ENCODE measurements at regions not wholly inside any gene's neighbourhood (a gene's known extent, or its start where the extent isn't known, plus 50 kb on each side); places are given as distances from the start of the nearest gene placed in this dataset.

- Histone ChIP-seq H3K79me2 (ENCODE audit: insufficient read depth, low read length) (no peaks in the 10 kb centered on the region), H3K36me3 (ENCODE audit: control insufficient read depth in 1 of 2, insufficient read depth in 2 of 2, low read length in 2 of 2) (no peaks in the 10 kb centered on the region), H3K4me2 (ENCODE audit: low read length) (no peak overlapping the region), H2AFZ (ENCODE audit: low read depth, low read length, poor library complexity, severe bottlenecking) (no peak overlapping the region), H3K9ac (ENCODE audit: low read length) (no peak overlapping the region), H3K4me3 (replicated peaks in 1 of 2; ENCODE audit: low read depth in 1 of 2, low read length in 2 of 2) (no peak overlapping the region), H3K9me2 (ENCODE audit: insufficient read depth) (no peaks in the 10 kb centered on the region), H3K27me3 (ENCODE audit: insufficient read depth, low read length) (0 out of 2 replicates have a peak, but pooled peaks cover 6% of the 10 kb centered on the region), H4K20me1 (ENCODE audit: insufficient read depth) (no peaks in the 10 kb centered on the region), H3K9me3 (ENCODE audit: control insufficient read depth in 1 of 2, insufficient read depth in 1 of 2, low read depth in 1 of 2, low read length in 2 of 2) (no peaks in the 10 kb centered on the region), H3K27ac (ENCODE audit: low read depth, low read length) (no peak overlapping the region), H3K4me1 (ENCODE audit: control insufficient read depth in 1 of 2, insufficient read depth in 2 of 2, low read length in 2 of 2) (no peaks in the 10 kb centered on the region)
- ChIA-PET POLR2A (no interaction called here), CTCF (no interaction called here), RAD21 (ENCODE audit: low non-redundant PET in 1 of 2, low total read pairs in 2 of 2, uncharacterized antibody in 2 of 2, unreplicated experiment in 2 of 2) (no interaction called here)
- ATAC-seq (no peak), DNase-seq (ENCODE audit: low read depth, low spot score) (no peak)
- intact Hi-C loops (cut with micrococcal nuclease), result no loop called here
- no TSS peak for BruUV-seq (replicated peaks)
- TF ChIP-seq ZFX (IDR thresholded peaks at IDR 0.05), result no peak
- TF ChIP-seq ATF3 (IDR thresholded peaks at IDR 0.05), result no peak
- TF ChIP-seq EZH2 (IDR thresholded peaks at IDR 0.05), result no peak
- TF ChIP-seq POLR2A (IDR thresholded peaks at IDR 0.05; ENCODE audit: borderline replicate concordance, extremely low read depth, insufficient read depth, insufficient read length), result no peak
- no peak for TF ChIP-seq JUND (IDR thresholded peaks at IDR 0.05)
- TF ChIP-seq CEBPB (IDR thresholded peaks at IDR 0.05; ENCODE audit: low read depth), result no peak
- TF ChIP-seq ZNF274 (IDR thresholded peaks at IDR 0.05; ENCODE audit: low read depth, low read length), result no peak
- TF ChIP-seq YY1 (IDR thresholded peaks at IDR 0.05; ENCODE audit: extremely low read depth, insufficient replicate concordance, low read depth, low read length), result no peak
Observed at GRCh38 chr5:169356811-169357210, 55.9 kb upstream of the SLIT3 start.

GRCh38 chr5:169356181-169356580, 55.2 kb upstream of the SLIT3 start:
- H3K4me3 ChIP-seq (replicated peaks in 1 of 2; ENCODE audit: low read depth in 1 of 2, low read length in 2 of 2), result no peak overlapping the region
- no peak overlapping the region for H3K4me2 ChIP-seq (ENCODE audit: low read length)
- peaks cover 0 to under 1% of the 10 kb centered on the region in 2 experiments; a peak in 2 of 4 replicates for H3K4me1 ChIP-seq (ENCODE audit: control insufficient read depth in 1 of 2, insufficient read depth in 2 of 2, low read length in 2 of 2)
- ATAC-seq, result no peak
- intact Hi-C loops (cut with micrococcal nuclease), result no loop called here
- ChIA-PET RAD21 (ENCODE audit: low non-redundant PET in 1 of 2, low total read pairs in 2 of 2, uncharacterized antibody in 2 of 2, unreplicated experiment in 2 of 2) (no interaction called here), CTCF (no interaction called here), POLR2A (no interaction called here)
- BruUV-seq (replicated peaks), result no TSS peak
- H3K79me2 ChIP-seq (ENCODE audit: insufficient read depth, low read length), result no peaks in the 10 kb centered on the region
- H2AFZ ChIP-seq (ENCODE audit: low read depth, low read length, poor library complexity, severe bottlenecking), result no peak overlapping the region
- no peak for DNase-seq (ENCODE audit: low read depth, low spot score)
- 0 out of 2 replicates have a peak, but pooled peaks cover 6% of the 10 kb centered on the region for H3K27me3 ChIP-seq (ENCODE audit: insufficient read depth, low read length)
- no peaks in the 10 kb centered on the region for H3K9me3 ChIP-seq (ENCODE audit: control insufficient read depth in 1 of 2, insufficient read depth in 1 of 2, low read depth in 1 of 2, low read length in 2 of 2)
- no peaks in the 10 kb centered on the region for H3K36me3 ChIP-seq (ENCODE audit: control insufficient read depth in 1 of 2, insufficient read depth in 2 of 2, low read length in 2 of 2)
- no peaks in the 10 kb centered on the region for H4K20me1 ChIP-seq (ENCODE audit: insufficient read depth)
- no peaks in the 10 kb centered on the region for H3K9me2 ChIP-seq (ENCODE audit: insufficient read depth)
- no peak for TF ChIP-seq POLR2A (IDR thresholded peaks at IDR 0.05; ENCODE audit: borderline replicate concordance, extremely low read depth, insufficient read depth, insufficient read length)
- no peak overlapping the region for H3K9ac ChIP-seq (ENCODE audit: low read length)
- no peak overlapping the region for H3K27ac ChIP-seq (ENCODE audit: low read depth, low read length)

Measured in HCT116 (cell line).